HEK293T (cell line): ENCODE measurements at regions not wholly inside any gene's neighbourhood (a gene's known extent, or its start where the extent isn't known, plus 50 kb on each side); places are given as distances from the start of the nearest gene placed in this dataset.

Experiments
- CTCF ChIA-PET: fragments of 350-600 bp; formaldehyde crosslinking; extraction: SDS; loops from one replicate; lab custom pipeline; 2021; ENCODE audit warnings: antibody characterized with exemption, inconsistent platforms; lab: Yijun Ruan, JAX
- POLR2A ChIA-PET: fragments of 350-600 bp; formaldehyde crosslinking; extraction: SDS; loops from one replicate; lab custom pipeline; 2020; ENCODE audit warnings: antibody characterized with exemption, inconsistent platforms; lab: Yijun Ruan, JAX
- DNase-seq: peaks from one replicate; pipeline ENCODE4 v3.0.0; 2012; ENCODE audit warnings: mixed read lengths; ENCODE audit errors: extremely low spot score
- ARNT ChIP-seq: fragments of 450-650 bp; IDR thresholded peaks from 2 replicates; pipeline ENCODE4 v1.6.1; 2017; ENCODE audit warnings: mild to moderate bottlenecking
- BHLHE40 ChIP-seq: fragments of 450-650 bp; IDR thresholded peaks from 2 replicates; pipeline ENCODE4 v1.6.1; 2016; ENCODE audit warnings: mild to moderate bottlenecking, moderate library complexity, borderline replicate concordance
- CTBP1 ChIP-seq: fragments of 450-650 bp; IDR thresholded peaks from 2 replicates; pipeline ENCODE4 v1.6.1; 2016; ENCODE audit warnings: borderline replicate concordance
- ELF4 ChIP-seq: fragments of 450-650 bp; IDR thresholded peaks from 2 replicates; pipeline ENCODE4 v1.6.1; 2017; ENCODE audit warnings: antibody characterized with exemption
- FOXA1 ChIP-seq: fragments of 450-650 bp; IDR thresholded peaks from 2 replicates; pipeline ENCODE4 v1.6.1; 2016; ENCODE audit warnings: mild to moderate bottlenecking
- FOXK2 ChIP-seq: fragments of 450-650 bp; IDR thresholded peaks from 2 replicates; pipeline ENCODE4 v1.6.1; 2016; ENCODE audit warnings: mild to moderate bottlenecking
- FOXM1 ChIP-seq: fragments of 450-650 bp; IDR thresholded peaks from 2 replicates; pipeline ENCODE4 v1.6.1; 2017; ENCODE audit warnings: mild to moderate bottlenecking, borderline replicate concordance
- HDGF ChIP-seq: fragments of 450-650 bp; IDR thresholded peaks from 2 replicates; pipeline ENCODE4 v1.6.1; 2017; ENCODE audit warnings: antibody characterized with exemption, borderline replicate concordance
- L3MBTL2 ChIP-seq: fragments of 450-650 bp; conservative IDR thresholded peaks from 2 replicates; pipeline ENCODE4 v1.6.1; 2016; ENCODE audit warnings: mild to moderate bottlenecking
- LEF1 ChIP-seq: fragments of 450-650 bp; IDR thresholded peaks from 2 replicates; pipeline ENCODE4 v1.6.1; 2017; ENCODE audit warnings: mild to moderate bottlenecking, borderline replicate concordance
- NFRKB ChIP-seq: fragments of 450-650 bp; IDR thresholded peaks from 2 replicates; pipeline ENCODE4 v1.6.1; 2016; ENCODE audit warnings: mild to moderate bottlenecking, moderate library complexity
- PKNOX1 ChIP-seq: fragments of 450-650 bp; IDR thresholded peaks from 2 replicates; pipeline ENCODE4 v1.6.1; 2016
- SP1 ChIP-seq: fragments of 450-650 bp; IDR thresholded peaks from 2 replicates; pipeline ENCODE4 v1.6.1; 2017
- SUZ12 ChIP-seq: fragments of 450-650 bp; IDR thresholded peaks from 2 replicates; pipeline ENCODE4 v1.6.1; 2016; ENCODE audit warnings: mild to moderate bottlenecking
- TARDBP ChIP-seq: fragments of 450-650 bp; IDR thresholded peaks from 2 replicates; pipeline ENCODE4 v1.6.1; 2016
- ZNF384 ChIP-seq: fragments of 450-650 bp; IDR thresholded peaks from 2 replicates; pipeline ENCODE4 v1.6.1; 2016

DNA sequence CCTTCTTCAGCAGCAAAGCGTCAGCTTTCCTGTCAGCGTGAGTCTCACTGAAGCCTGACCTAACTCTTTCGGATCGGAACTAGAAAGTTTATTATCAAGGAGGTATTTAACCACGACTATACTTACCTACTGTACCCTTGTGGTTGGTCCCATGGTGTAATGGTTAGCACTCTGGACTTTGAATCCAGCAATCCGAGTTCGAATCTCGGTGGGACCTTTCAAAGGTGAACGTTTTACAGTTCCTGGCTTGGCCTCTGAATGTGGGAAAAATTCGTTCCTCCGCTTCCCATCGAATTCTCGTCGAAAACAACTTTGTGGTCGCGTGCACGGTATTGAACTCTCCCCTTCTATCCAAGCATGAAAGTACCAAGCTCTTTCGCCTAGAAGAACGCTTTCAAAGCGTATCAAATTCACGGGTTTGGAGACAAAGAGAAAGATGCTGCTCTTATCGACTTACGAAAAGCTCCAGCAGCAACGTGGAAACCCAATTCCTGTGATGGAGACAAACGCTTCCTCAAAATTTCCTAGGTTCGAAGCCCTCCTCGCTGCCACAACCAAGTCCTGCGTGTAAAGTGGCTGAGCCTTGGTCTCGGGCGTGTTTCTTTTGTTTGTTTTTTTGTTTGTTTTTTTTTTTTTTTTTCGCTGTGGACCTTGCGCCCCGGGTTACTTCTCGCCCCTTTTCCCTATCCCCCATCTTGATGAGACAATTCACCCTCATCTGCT lies 63.7 kb downstream of the GPX5 start:
- DNase-seq, result peak; percentile 60
- ChIA-PET CTCF (interaction anchor here (0.8 kb wide), 1 partner anchor 68 kb away, joined by 3 read pairs; no protein-coding TSS in a partner anchor), POLR2A (interaction anchor here (0.8 to 1.4 kb wide), 6 partner anchors 8 to 228 kb away, joined by 3 to 6 read pairs (median 4); no protein-coding TSS in a partner anchor)
- TF ChIP-seq NFRKB, result no peak
- no peak for TF ChIP-seq FOXK2
- TF ChIP-seq CTBP1, result peak; percentile 95
- TF ChIP-seq ELF4, result peak; percentile 25; the same call in 1 of the 2 replicates
- peak; percentile 53; the same call in 1 of the 2 replicates for TF ChIP-seq TARDBP
- no peak for TF ChIP-seq HDGF
- TF ChIP-seq SP1, result no peak
- peak; percentile 72; the same call in 1 of the 2 replicates for TF ChIP-seq ARNT
- no peak for TF ChIP-seq LEF1
- TF ChIP-seq L3MBTL2, result peak; percentile 78
- peak; percentile 56 for TF ChIP-seq PKNOX1
- no peak for TF ChIP-seq SUZ12
- TF ChIP-seq BHLHE40, result peak; percentile 20; the same call in 1 of the 2 replicates
- peak; percentile 37; the same call in 1 of the 2 replicates for TF ChIP-seq FOXM1
- TF ChIP-seq FOXA1, result no peak
- peak; percentile 50 for TF ChIP-seq ZNF384

DNA sequence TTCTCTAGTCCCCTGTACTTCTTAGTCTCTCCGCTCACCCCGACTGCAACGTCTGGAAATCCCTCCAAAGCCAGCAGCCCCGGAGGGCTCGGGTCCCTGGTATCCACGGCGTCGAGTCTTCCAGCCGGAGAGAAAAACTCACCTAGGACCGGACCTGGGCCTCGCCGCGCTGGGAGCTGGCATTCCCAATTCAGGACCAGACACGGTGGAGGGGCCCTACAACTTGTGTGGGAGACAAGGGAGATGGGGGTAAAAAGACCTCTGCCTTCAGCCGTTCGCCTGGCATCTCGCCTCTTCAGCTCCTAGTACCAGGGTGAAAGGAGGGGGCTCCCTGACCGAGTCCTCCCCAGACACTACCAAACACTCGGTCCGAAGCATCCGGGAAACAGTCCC lies 64.3 kb downstream of the GPX5 start:
- CTCF ChIA-PET, result interaction anchor here (0.8 to 0.9 kb wide), 2 partner anchors 47 to 67 kb away, joined by 3 read pairs; no protein-coding TSS in a partner anchor
- TF ChIP-seq HDGF (no peak), ZNF384 (no peak), FOXM1 (no peak), BHLHE40 (no peak), NFRKB (no peak), LEF1 (no peak), FOXA1 (no peak), ARNT (no peak), TARDBP (no peak), FOXK2 (no peak), ELF4 (no peak), SP1 (no peak), CTBP1 (no peak), SUZ12 (no peak), PKNOX1 (no peak), L3MBTL2 (no peak)
- POLR2A ChIA-PET, result interaction anchor here (1.0 to 1.4 kb wide), 5 partner anchors 8 to 228 kb away, joined by 3 to 6 read pairs (median 4); no protein-coding TSS in a partner anchor
- no peak for DNase-seq

DNA sequence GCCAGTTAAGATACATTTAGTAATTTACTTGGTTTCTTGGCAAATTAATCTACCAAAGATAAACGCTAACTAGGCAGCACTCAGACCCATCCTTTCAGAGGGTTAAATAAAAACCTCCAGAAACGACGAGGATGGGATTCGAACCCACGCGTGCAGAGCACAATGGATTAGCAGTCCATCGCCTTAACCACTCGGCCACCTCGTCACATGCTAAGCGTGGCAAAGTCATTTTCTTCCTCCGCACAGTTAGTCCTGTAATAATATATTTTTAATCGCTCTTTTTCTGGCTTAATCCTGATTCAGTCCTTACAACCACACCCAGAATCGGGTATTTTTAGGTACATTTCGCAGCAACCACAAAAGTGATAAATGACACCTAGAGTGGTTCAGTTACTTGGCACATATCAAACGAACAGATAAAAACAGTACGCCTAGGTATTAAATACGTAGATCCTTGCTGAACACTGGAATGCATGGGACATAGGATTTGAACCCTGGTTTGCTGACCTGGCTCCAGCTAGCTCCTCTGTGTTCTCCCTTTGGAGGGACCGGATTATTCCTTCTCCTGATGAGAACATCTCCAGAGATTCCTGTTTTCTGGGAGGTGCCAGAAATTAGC lies 71.6 kb downstream of the GPX5 start:
- TF ChIP-seq ARNT, result peak; percentile 55; the same call in 1 of the 2 replicates
- no peak for TF ChIP-seq ELF4
- no peak for TF ChIP-seq FOXM1
- TF ChIP-seq LEF1, result no peak
- no peak for TF ChIP-seq FOXA1
- TF ChIP-seq NFRKB, result no peak
- TF ChIP-seq TARDBP, result no peak
- TF ChIP-seq CTBP1, result 0 out of 2 replicates have a peak, but pooled peaks have one; percentile 11
- TF ChIP-seq HDGF, result no peak
- TF ChIP-seq L3MBTL2, result peak; percentile 72
- POLR2A ChIA-PET, result interaction anchor here (0.6 to 5.6 kb wide), 8 partner anchors 8 to 695 kb away, joined by 3 to 23 read pairs (median 4); a partner anchor contains a TSS
- DNase-seq, result peak; percentile 44
- CTCF ChIA-PET, result interaction anchor here (0.8 to 1.1 kb wide), 2 partner anchors 10 to 37 kb away, joined by 3 read pairs; no protein-coding TSS in a partner anchor

- TF ChIP-seq HDGF (no peak), FOXK2 (no peak), LEF1 (no peak), PKNOX1 (no peak), FOXM1 (no peak), CTBP1 (no peak), ARNT (no peak), L3MBTL2 (no peak), SUZ12 (no peak), ELF4 (no peak), NFRKB (no peak), TARDBP (no peak), ZNF384 (no peak), FOXA1 (no peak), BHLHE40 (no peak), SP1 (no peak)
- ChIA-PET POLR2A (interaction anchor here (0.6 to 5.6 kb wide), 7 partner anchors 8 to 696 kb away, joined by 3 to 23 read pairs (median 6); a partner anchor contains a TSS), CTCF (interaction anchor here (0.7 to 1.1 kb wide), 2 partner anchors 36 to 79 kb away, joined by 3 read pairs; no protein-coding TSS in a partner anchor)
- no peak for DNase-seq
These were observed 72.4 kb downstream of the GPX5 start for GRCh38 chr6:28597924-28598722.
